Caco-2 (cell line): ENCODE measurements at regions not wholly inside any gene's neighbourhood (a gene's known extent, or its start where the extent isn't known, plus 50 kb on each side); places are given as distances from the start of the nearest gene placed in this dataset.

ENCODE experiments used
- BruUV-seq: library from RNA; stranded (reverse); fragments of 400-500 nt; replicated peaks from 2 replicates; lab custom pipeline; 2021; lab: Mats Ljungman, UMichigan
- CTCF ChIA-PET: fragments of 300-600 bp; sonication (Branson Sonifier 250); formaldehyde crosslinking; loops from one replicate; lab custom pipeline; 2022; ENCODE audit warnings: antibody characterized with exemption; lab: Charles Lee
- POLR2A ChIA-PET: fragments of 300-600 bp; sonication (Branson Sonifier 250); formaldehyde crosslinking; loops from one replicate; lab custom pipeline; 2022; ENCODE audit warnings: antibody characterized with exemption; lab: Charles Lee
- DNase-seq, 2 experiments: peaks; one replicate each; pipeline versions ENCODE4 v3.0.0 to v3.0.0-alpha.2; 2020 to 2022
- H3K27me3 ChIP-seq: replicated peaks from 2 replicates; pipeline ENCODE4 v1.6.0; 2011; ENCODE audit warnings: low read length; ENCODE audit not compliant: control insufficient read depth, insufficient read depth
- H3K36me3 ChIP-seq: 2 replicates; pipeline ENCODE4 v1.5.1; 2011; ENCODE audit warnings: low read length; ENCODE audit not compliant: control insufficient read depth, insufficient read depth
- H3K4me1 ChIP-seq: fragments of 250-450 bp; sonication (Bioruptor Pico); 2 replicates; pipeline ENCODE4 v1.5.1; 2020; ENCODE audit warnings: mild to moderate bottlenecking
- H3K4me3 ChIP-seq: 2 replicates; pipeline ENCODE4 v1.5.1; 2011; ENCODE audit warnings: low read depth, mild to moderate bottlenecking, control low read depth, low read length
- H3K9me3 ChIP-seq: fragments of 250-450 bp; sonication (Bioruptor Pico); 2 replicates; pipeline ENCODE4 v1.5.1; 2020; ENCODE audit warnings: mild to moderate bottlenecking, moderate library complexity
- H3K27ac Mint-ChIP-seq: one replicate; pipeline ENCODE4 v1.8.0; 2022; ENCODE audit warnings: mixed read lengths; ENCODE audit not compliant: unreplicated experiment
- H3K27me3 Mint-ChIP-seq: one replicate; pipeline ENCODE4 v1.8.0; 2022; ENCODE audit warnings: mixed read lengths; ENCODE audit not compliant: insufficient read depth, unreplicated experiment
- H3K36me3 Mint-ChIP-seq: one replicate; pipeline ENCODE4 v1.8.0; 2022; ENCODE audit warnings: mild to moderate bottlenecking, mixed read lengths; ENCODE audit not compliant: insufficient read depth, unreplicated experiment
- H3K4me1 Mint-ChIP-seq: one replicate; pipeline ENCODE4 v1.8.0; 2022; ENCODE audit warnings: low read depth, mixed read lengths; ENCODE audit not compliant: unreplicated experiment
- H3K4me3 Mint-ChIP-seq: one replicate; pipeline ENCODE4 v1.8.0; 2022; ENCODE audit warnings: mild to moderate bottlenecking, moderate library complexity, mixed read lengths; ENCODE audit not compliant: unreplicated experiment
- H3K9me3 Mint-ChIP-seq: one replicate; pipeline ENCODE4 v1.8.0; 2022; ENCODE audit warnings: mixed read lengths; ENCODE audit not compliant: unreplicated experiment
- CTCF ChIP-seq, 2 experiments: fragments of 200-600 bp in 1 of 2; IDR thresholded peaks; 1 replicate in 1 of 2; 2 replicates in 1 of 2; pipeline versions ENCODE4 v1.5.1 to v1.8.0; 2011 to 2022; ENCODE audit warnings: antibody characterized with exemption in 1 of 2, control low read depth in 1 of 2, inconsistent platforms in 1 of 2, low read depth in 1 of 2, low read length in 1 of 2, mild to moderate bottlenecking in 1 of 2, moderate library complexity in 1 of 2; ENCODE audit not compliant: insufficient read depth in 1 of 2, severe bottlenecking in 1 of 2, unreplicated experiment in 1 of 2
- intact Hi-C: fragments of 100-400 bp; cut with micrococcal nuclease; formaldehyde crosslinking; loops from one replicate; pipeline ENCODE4 v1.10.0; 2022; ENCODE audit not compliant: unreplicated experiment

DNA sequence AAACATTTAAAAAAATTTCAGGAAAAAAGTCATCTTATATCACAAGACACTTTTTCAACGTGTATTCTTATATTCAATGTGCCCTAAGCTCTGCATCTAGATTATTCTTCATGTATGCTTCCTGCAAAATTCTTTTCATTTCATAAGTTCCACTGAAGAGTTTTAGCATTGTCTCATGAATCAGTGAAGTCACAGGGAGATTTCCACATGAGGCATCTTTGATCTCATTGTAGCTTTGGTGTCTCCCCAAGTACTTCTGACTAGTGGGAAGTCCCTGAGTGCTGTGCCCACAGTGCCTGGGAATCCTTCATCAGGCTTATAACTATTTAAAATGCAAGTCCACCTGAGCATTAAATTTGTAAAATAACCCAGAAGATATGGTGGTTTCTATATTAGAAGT is 123.8 kb downstream of the MAD2L1 start:
- H3K36me3 ChIP-seq, result no peaks in the 10 kb centered on the region
- ChIA-PET CTCF (no interaction called here), POLR2A (no interaction called here)
- no peak overlapping the region for H3K27ac Mint-ChIP-seq
- H3K27me3 ChIP-seq, result no peaks in the 10 kb centered on the region
- BruUV-seq, result no TSS peak
- intact Hi-C loops, result no loop called here
- no peak overlapping the region for H3K4me3 ChIP-seq
- H3K27me3 Mint-ChIP-seq, result peaks cover 6% of the 10 kb centered on the region
- H3K4me3 Mint-ChIP-seq, result no peak overlapping the region
- H3K4me1 Mint-ChIP-seq, result no peaks in the 10 kb centered on the region
- peaks cover 6% of the 10 kb centered on the region for H3K9me3 Mint-ChIP-seq
- no peak for TF ChIP-seq CTCF (IDR thresholded peaks at IDR 0.05; ENCODE audit: insufficient read depth in 1 of 2, low read depth in 1 of 2, low read length in 1 of 2, severe bottlenecking in 1 of 2, unreplicated experiment in 1 of 2)
- no peak for DNase-seq
- H3K36me3 Mint-ChIP-seq, result no peaks in the 10 kb centered on the region
- no peaks in the 10 kb centered on the region for H3K9me3 ChIP-seq
- H3K4me1 ChIP-seq, result no peaks in the 10 kb centered on the region

DNA sequence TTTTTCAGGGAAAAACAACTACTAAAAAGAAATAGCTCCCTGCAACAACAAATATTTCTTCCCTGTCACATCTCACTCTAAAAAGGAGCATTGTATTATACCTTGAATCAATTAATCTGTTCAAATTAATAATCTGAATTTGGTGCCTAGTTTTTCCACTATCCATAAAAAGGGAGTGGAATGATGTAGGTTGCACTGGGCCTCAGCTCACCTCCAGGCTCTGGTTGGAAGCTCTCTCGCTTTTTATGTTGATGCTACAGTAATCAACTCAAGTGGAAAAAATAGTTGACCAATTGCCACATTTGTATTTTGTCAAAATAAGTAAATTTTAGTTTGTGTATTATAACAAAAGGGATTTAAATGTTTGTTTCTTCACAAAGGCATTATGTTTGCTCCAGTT is 126.1 kb downstream of the MAD2L1 start:
- BruUV-seq, result no TSS peak
- Histone ChIP-seq H3K4me1 (no peaks in the 10 kb centered on the region), H3K27me3 (no peaks in the 10 kb centered on the region), H3K4me3 (no peak overlapping the region), H3K36me3 (no peaks in the 10 kb centered on the region), H3K9me3 (no peaks in the 10 kb centered on the region)
- no peaks in the 10 kb centered on the region for H3K36me3 Mint-ChIP-seq
- no peak for DNase-seq
- H3K27me3 Mint-ChIP-seq, result peaks cover 12% of the 10 kb centered on the region
- no peak overlapping the region for H3K4me3 Mint-ChIP-seq
- ChIA-PET CTCF (no interaction called here), POLR2A (no interaction called here)
- H3K9me3 Mint-ChIP-seq, result no peaks in the 10 kb centered on the region
- intact Hi-C loops, result no loop called here
- no peak overlapping the region for H3K27ac Mint-ChIP-seq
- H3K4me1 Mint-ChIP-seq, result no peaks in the 10 kb centered on the region
- no peak for TF ChIP-seq CTCF (IDR thresholded peaks at IDR 0.05; ENCODE audit: insufficient read depth in 1 of 2, low read depth in 1 of 2, low read length in 1 of 2, severe bottlenecking in 1 of 2, unreplicated experiment in 1 of 2)

GRCh38 chr4:119939071-119939995 is 127.3 kb downstream of the MAD2L1 start:
- no peaks in the 10 kb centered on the region for H3K36me3 Mint-ChIP-seq
- Histone ChIP-seq H3K36me3 (no peaks in the 10 kb centered on the region), H3K27me3 (no peaks in the 10 kb centered on the region), H3K4me3 (no peak overlapping the region), H3K9me3 (no peaks in the 10 kb centered on the region), H3K4me1 (no peaks in the 10 kb centered on the region)
- POLR2A ChIA-PET, result no interaction called here
- no TSS peak for BruUV-seq
- H3K27me3 Mint-ChIP-seq, result peaks cover 12% of the 10 kb centered on the region
- H3K27ac Mint-ChIP-seq, result no peak overlapping the region
- CTCF ChIA-PET, result no interaction called here
- DNase-seq, result no peak
- TF ChIP-seq CTCF (IDR thresholded peaks at IDR 0.05; ENCODE audit: insufficient read depth in 1 of 2, low read depth in 1 of 2, low read length in 1 of 2, severe bottlenecking in 1 of 2, unreplicated experiment in 1 of 2), result no peak
- intact Hi-C loops, result no loop called here
- H3K4me1 Mint-ChIP-seq, result no peaks in the 10 kb centered on the region
- H3K4me3 Mint-ChIP-seq, result no peak overlapping the region
- H3K9me3 Mint-ChIP-seq, result no peaks in the 10 kb centered on the region
